Fibroblast of skin of back (primary cell): ENCODE measurements at regions not wholly inside any gene's neighbourhood (a gene's known extent, or its start where the extent isn't known, plus 50 kb on each side); places are given as distances from the start of the nearest gene placed in this dataset.
A peak's percentile ranks its signal among the peaks of the same experiment; 100 is the strongest.

ENCODE experiments used
- DNase-seq: peaks from one replicate; pipeline ENCODE4 v3.0.0-alpha.2; 2013

- no peak for DNase-seq
These were observed 117.8 kb downstream of the GLI2 start for GRCh38 chr2:120853306-120854013.

GRCh38 chr2:120854014-120854620 lies 118.4 kb downstream of the GLI2 start:
- no peak for DNase-seq

GRCh38 chr2:120854766-120855530 lies 119.3 kb downstream of the GLI2 start:
- no peak for DNase-seq

GRCh38 chr2:120855855-120856405 lies 120.3 kb downstream of the GLI2 start:
- DNase-seq = no peak

- peak; percentile 81 for DNase-seq
These were observed 120.8 kb downstream of the GLI2 start for GRCh38 chr2:120856421-120856862.

GRCh38 chr2:120857422-120857821 lies 121.8 kb downstream of the GLI2 start:
- DNase-seq = no peak

- DNase-seq = no peak
These were observed 122.3 kb downstream of the GLI2 start for GRCh38 chr2:120857931-120858330.

- DNase-seq = no peak
These were observed 122.9 kb downstream of the GLI2 start for GRCh38 chr2:120858361-120859106.

GRCh38 chr2:120859128-120859527 lies 123.5 kb downstream of the GLI2 start:
- no peak for DNase-seq

- DNase-seq = no peak
These were observed 124.3 kb downstream of the GLI2 start for GRCh38 chr2:120859814-120860578.

- DNase-seq = no peak
These were observed 124.9 kb downstream of the GLI2 start for GRCh38 chr2:120860579-120860922.

- no peak for DNase-seq
These were observed 125.5 kb downstream of the GLI2 start for GRCh38 chr2:120861191-120861575.

- DNase-seq = peak; percentile 64
These were observed 126.0 kb downstream of the GLI2 start for GRCh38 chr2:120861576-120862191.

- peak; percentile 44 for DNase-seq
These were observed 126.8 kb downstream of the GLI2 start for GRCh38 chr2:120862201-120863060.

GRCh38 chr2:120863146-120863545 lies 127.5 kb downstream of the GLI2 start:
- DNase-seq = no peak

GRCh38 chr2:120863661-120864320 lies 128.1 kb downstream of the GLI2 start:
- peak; percentile 67 for DNase-seq

- DNase-seq = peak; percentile 75
These were observed 129.3 kb downstream of the GLI2 start for GRCh38 chr2:120864981-120865380.

GRCh38 chr2:120865656-120866055 lies 130.0 kb downstream of the GLI2 start:
- DNase-seq = no peak

GRCh38 chr2:120866071-120866470 lies 130.4 kb downstream of the GLI2 start:
- DNase-seq = no peak
